ENCODE measurements at regions not wholly inside any gene's neighbourhood (a gene's known extent, or its start where the extent isn't known, plus 50 kb on each side); places are given as distances from the start of the nearest gene placed in this dataset.

- TF ChIP-seq CTCF (IDR thresholded peaks at IDR 0.05) (no peak), POLR2A (IDR thresholded peaks at IDR 0.05) (no peak)
Observed at GRCh38 chr2:39838589-39838988, 59.5 kb upstream of the THUMPD2 start.
